ENCODE measurements at regions not wholly inside any gene's neighbourhood (a gene's known extent, or its start where the extent isn't known, plus 50 kb on each side); places are given as distances from the start of the nearest gene placed in this dataset.

DNA sequence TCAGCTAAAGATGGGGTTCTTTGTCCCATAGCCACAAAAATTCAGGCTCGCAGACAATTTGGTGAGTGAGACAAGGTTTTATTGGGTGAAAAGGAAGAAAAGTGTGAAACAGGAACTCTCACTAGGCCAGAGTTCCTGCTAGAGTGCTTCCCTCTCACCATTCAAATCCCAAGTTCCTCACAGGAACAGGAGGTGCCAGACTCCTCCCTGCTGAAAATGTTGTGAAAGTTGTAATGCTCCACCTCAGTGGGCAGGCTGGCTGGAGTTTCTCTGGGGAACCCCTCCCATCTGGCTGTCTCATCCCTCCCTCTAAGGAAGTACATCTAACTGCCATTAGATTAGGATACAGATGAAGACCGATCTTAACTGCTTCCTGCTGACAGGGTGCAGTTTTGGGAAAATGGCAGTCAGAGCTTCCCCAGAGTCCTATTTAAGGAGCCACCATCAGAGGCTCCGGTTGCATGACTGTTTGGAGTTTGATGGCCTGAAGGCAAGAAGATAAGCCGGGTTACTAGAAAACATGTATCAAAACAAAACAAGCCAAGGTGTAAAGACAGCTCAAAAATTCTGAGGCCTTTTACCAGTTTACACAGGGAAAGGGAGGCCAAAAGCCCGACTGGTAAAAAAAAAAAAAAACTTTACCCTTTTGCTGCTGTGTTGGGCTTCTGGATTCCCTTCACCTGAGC is 127.6 kb downstream of the FSCB start:
- no peak for DNase-seq (ENCODE audit: low read depth)
- TF ChIP-seq, protein P1, sequence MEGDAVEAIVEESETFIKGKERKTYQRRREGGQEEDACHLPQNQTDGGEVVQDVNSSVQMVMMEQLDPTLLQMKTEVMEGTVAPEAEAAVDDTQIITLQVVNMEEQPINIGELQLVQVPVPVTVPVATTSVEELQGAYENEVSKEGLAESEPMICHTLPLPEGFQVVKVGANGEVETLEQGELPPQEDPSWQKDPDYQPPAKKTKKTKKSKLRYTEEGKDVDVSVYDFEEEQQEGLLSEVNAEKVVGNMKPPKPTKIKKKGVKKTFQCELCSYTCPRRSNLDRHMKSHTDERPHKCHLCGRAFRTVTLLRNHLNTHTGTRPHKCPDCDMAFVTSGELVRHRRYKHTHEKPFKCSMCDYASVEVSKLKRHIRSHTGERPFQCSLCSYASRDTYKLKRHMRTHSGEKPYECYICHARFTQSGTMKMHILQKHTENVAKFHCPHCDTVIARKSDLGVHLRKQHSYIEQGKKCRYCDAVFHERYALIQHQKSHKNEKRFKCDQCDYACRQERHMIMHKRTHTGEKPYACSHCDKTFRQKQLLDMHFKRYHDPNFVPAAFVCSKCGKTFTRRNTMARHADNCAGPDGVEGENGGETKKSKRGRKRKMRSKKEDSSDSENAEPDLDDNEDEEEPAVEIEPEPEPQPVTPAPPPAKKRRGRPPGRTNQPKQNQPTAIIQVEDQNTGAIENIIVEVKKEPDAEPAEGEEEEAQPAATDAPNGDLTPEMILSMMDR (conservative IDR thresholded peaks at IDR 0.05; ENCODE audit: low read depth, low read length), result no peak
- H3K4me3 ChIP-seq (ENCODE audit: low read depth, low read length), result no peak overlapping the region

DNA sequence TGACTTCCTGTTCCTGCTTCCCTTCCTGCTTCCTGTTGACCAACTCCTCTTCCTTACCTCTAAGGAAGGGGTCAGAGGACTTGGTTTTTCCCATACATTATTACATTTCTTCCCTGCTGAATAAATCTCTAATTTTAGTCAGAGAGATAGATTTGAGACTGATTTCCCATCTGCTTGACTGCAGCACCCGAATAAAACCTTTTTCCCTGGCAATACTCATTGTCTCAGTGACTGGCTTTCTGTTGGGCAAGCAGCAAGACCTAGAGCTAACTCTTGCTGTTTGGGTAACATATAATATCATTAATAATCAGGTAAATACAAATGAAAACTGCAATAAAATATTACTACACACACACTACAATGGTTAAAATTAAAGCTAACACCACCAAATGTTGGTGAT is 132.2 kb downstream of the FSCB start:
- DNase-seq (ENCODE audit: low read depth), result no peak
- TF ChIP-seq, protein P1 (conservative IDR thresholded peaks at IDR 0.05; ENCODE audit: low read depth, low read length), result no peak
- H3K4me3 ChIP-seq (ENCODE audit: low read depth, low read length), result no peak overlapping the region

DNA sequence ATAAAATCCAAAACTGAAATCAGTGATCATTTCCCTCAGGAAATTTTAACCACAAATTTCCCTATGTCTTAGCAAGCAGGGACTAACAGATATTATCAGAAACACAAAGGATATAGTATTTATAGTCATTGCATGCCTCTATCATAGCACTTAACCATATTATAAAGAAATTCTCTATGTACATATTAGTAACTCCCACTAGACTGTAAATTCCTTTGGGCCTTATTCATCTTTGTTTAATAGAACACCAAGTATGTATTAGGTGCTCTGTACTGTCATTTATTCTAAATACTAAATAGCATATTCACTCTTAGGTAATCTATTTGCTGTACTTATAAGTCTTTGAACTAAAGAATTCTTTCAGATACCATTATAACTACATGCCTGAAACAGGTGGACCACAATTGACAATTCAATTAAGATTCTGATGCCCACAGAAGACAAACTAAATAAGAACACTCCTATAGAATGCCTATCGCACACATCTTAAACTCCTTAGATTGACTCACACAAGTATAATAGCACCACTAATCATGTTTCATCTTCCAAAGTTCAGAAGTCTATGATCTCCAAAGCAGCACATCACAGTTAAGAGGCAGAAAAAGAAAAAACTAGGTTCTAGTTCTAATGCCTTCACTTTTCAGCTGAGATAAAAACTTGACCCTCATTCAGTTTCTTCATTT is 134.1 kb downstream of the FSCB start:
- no peak for DNase-seq (ENCODE audit: low read depth)
- H3K4me3 ChIP-seq (ENCODE audit: low read depth, low read length), result no peak overlapping the region
- TF ChIP-seq, protein P1 (conservative IDR thresholded peaks at IDR 0.05; ENCODE audit: low read depth, low read length), result no peak

DNA sequence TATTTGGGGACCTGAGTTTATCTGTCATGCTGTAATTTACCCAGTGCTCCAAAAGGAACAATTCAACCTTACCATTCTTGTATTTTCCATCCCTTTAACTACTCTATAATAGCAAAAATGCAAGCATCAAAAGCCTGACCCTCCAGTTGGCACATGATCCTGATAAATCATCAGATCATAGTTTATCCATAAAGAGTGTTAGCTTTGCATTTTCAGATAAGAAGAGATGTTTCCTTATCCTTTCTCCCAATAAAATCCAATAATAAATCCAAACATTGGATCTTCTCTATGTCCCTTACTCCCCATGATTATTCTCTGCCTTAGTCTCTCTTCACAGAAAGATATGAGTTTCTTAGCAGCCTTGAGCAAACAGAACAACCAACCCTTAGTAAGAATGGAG is 134.9 kb downstream of the FSCB start:
- DNase-seq (ENCODE audit: low read depth), result no peak
- TF ChIP-seq, protein P1 (conservative IDR thresholded peaks at IDR 0.05; ENCODE audit: low read depth, low read length), result no peak
- no peak overlapping the region for H3K4me3 ChIP-seq (ENCODE audit: low read depth, low read length)

DNA sequence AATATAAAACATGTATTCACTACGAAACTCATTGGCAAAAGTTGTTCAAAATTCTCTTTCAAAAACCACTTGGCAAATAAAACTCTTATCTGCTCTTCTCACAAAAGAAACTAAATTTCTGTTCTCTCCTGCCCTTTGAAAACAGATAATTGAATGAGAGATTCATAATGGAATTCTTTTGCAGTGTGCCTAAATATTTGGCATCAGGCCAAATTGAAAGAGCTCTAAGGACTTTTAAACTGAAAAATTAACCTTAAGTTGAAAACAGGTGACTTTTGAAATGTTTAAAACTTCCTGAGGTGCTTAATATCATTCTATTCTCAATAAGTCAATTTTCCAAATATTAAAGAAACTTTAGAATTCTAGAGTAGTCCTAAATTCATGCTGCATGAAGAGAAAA is 136.4 kb downstream of the FSCB start:
- H3K4me3 ChIP-seq (ENCODE audit: low read depth, low read length), result no peak overlapping the region
- TF ChIP-seq, protein P1 (conservative IDR thresholded peaks at IDR 0.05; ENCODE audit: low read depth, low read length), result no peak
- no peak for DNase-seq (ENCODE audit: low read depth)

DNA sequence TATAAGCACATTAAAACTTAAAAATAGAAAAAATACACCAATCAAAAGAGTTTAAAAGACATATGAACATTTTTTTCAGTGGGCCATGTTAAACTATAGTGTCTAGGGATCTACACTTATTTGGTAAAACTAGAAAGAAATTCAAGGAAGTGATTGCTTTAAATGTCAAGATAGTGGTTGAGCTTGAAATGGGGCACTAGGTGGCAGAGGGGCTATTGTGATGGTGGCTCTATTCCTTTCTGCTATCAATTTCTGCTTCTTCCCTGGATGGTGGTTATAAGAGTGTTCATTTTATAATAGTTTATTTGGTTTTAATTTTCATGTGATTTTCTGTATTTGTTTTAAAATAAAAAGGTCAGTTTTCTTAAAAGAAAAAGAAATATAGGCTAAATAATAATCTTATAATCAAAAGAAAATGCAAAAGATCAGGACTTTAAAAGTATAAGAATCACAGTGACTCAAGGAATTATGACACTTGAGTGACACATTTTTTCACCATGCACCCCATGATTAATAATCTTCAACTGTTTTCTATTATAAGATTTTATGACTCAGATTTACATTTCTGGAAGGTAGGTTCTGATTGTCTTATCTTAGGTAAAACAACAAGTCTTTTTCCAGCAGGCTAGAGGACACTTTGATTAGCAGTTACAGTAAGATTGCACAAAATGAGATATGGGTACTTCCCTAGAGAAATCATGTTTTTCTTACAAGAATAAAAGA is 137.5 kb downstream of the FSCB start:
- H3K4me3 ChIP-seq (ENCODE audit: low read depth, low read length), result no peak overlapping the region
- TF ChIP-seq, protein P1 (conservative IDR thresholded peaks at IDR 0.05; ENCODE audit: low read depth, low read length), result no peak
- DNase-seq (ENCODE audit: low read depth), result no peak

Data from choroid plexus epithelial cell (primary cell).